Nephron progenitor cell (in vitro differentiated cells): ENCODE measurements at regions not wholly inside any gene's neighbourhood (a gene's known extent, or its start where the extent isn't known, plus 50 kb on each side); places are given as distances from the start of the nearest gene placed in this dataset.
A peak's percentile ranks its signal among the peaks of the same experiment; 100 is the strongest.
"Not testable (repeated sequence)": the region's sequence is repeated elsewhere in the genome, so short reads cannot be mapped to it uniquely, and the experiment has no call there.

Experiments
- DNase-seq: peaks from one replicate; pipeline ENCODE4 v3.0.0; 2021
- H3K27ac Mint-ChIP-seq: 2 replicates; pipeline ENCODE4 v1.8.0; 2021; ENCODE audit warnings: mild to moderate bottlenecking, moderate library complexity, mixed read lengths
- H3K27me3 Mint-ChIP-seq: 2 replicates; pipeline ENCODE4 v1.8.0; 2021; ENCODE audit warnings: mild to moderate bottlenecking, low read depth, mixed read lengths; ENCODE audit not compliant: poor library complexity
- H3K36me3 Mint-ChIP-seq: 2 replicates; pipeline ENCODE4 v1.8.0; 2021; ENCODE audit warnings: low read depth, mixed read lengths
- H3K4me1 Mint-ChIP-seq: 2 replicates; pipeline ENCODE4 v1.8.0; 2021; ENCODE audit warnings: mixed read lengths
- H3K4me3 Mint-ChIP-seq: 2 replicates; pipeline ENCODE4 v1.8.0; 2021; ENCODE audit warnings: mild to moderate bottlenecking, moderate library complexity, mixed read lengths
- H3K9me3 Mint-ChIP-seq: 2 replicates; pipeline ENCODE4 v1.8.0; 2021; ENCODE audit warnings: mild to moderate bottlenecking, moderate library complexity, mixed read lengths
- TF ChIP-seq, protein P1 (sequence below): fragments of 200-600 bp; sonication (generic); IDR thresholded peaks from 2 replicates; pipeline ENCODE4 v1.5.0; 2021; ENCODE audit warnings: antibody characterized with exemption

DNA sequence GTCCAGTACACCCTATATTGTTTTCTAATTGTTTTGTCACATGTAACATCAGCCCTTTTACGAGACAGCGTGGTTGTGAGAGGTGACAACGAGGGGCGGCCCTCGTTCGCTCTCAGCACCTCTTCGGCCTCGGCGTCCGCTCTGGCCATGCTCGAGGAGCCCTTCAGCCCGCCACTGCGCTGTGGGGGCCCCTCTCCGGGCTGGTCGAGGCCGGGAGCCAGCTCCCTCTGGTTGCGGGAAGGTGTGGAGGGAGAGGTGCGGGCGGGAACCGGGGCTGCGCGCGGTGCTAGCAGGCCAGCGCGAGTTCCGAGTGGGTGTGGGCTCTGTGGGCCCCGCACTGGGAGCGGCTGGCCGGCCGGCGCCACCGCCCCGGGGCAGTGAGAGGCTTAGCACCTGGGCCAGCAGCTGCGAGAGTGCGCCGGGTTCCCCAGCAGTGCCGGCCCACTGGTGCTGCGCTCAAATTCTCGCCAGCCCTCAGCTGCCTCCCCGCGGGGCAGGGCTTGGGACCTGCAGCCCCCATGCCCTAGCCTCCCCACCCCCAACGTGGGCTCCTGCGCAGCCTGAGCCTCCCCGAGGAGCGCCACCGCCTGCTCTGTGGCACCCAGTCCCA, 145.0 kb downstream of the PSAT1 start:
- DNase-seq: no peak
- peaks cover 2% of the 10 kb centered on the region for H3K36me3 Mint-ChIP-seq
- H3K9me3 Mint-ChIP-seq: peaks cover 3% of the 10 kb centered on the region
- H3K4me1 Mint-ChIP-seq: peaks cover 59% of the 10 kb centered on the region
- no peak overlapping the region for H3K27ac Mint-ChIP-seq
- peaks cover 3% of the 10 kb centered on the region for H3K27me3 Mint-ChIP-seq
- no peak overlapping the region for H3K4me3 Mint-ChIP-seq
- TF ChIP-seq, protein P1, sequence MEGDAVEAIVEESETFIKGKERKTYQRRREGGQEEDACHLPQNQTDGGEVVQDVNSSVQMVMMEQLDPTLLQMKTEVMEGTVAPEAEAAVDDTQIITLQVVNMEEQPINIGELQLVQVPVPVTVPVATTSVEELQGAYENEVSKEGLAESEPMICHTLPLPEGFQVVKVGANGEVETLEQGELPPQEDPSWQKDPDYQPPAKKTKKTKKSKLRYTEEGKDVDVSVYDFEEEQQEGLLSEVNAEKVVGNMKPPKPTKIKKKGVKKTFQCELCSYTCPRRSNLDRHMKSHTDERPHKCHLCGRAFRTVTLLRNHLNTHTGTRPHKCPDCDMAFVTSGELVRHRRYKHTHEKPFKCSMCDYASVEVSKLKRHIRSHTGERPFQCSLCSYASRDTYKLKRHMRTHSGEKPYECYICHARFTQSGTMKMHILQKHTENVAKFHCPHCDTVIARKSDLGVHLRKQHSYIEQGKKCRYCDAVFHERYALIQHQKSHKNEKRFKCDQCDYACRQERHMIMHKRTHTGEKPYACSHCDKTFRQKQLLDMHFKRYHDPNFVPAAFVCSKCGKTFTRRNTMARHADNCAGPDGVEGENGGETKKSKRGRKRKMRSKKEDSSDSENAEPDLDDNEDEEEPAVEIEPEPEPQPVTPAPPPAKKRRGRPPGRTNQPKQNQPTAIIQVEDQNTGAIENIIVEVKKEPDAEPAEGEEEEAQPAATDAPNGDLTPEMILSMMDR: no peak

GRCh38 chr9:78442577-78442976, 145.7 kb downstream of the PSAT1 start:
- H3K27me3 Mint-ChIP-seq: not testable (repeated sequence)

GRCh38 chr9:78443946-78444345, 147.0 kb downstream of the PSAT1 start:
- peaks cover 5% of the 10 kb centered on the region for H3K36me3 Mint-ChIP-seq
- H3K4me3 Mint-ChIP-seq: no peak overlapping the region
- peaks cover 45% of the 10 kb centered on the region for H3K4me1 Mint-ChIP-seq
- H3K27me3 Mint-ChIP-seq: peaks cover 3% of the 10 kb centered on the region
- peak overlapping the region; percentile 74 for H3K27ac Mint-ChIP-seq
- DNase-seq: no peak
- H3K9me3 Mint-ChIP-seq: peaks cover 6% of the 10 kb centered on the region
- TF ChIP-seq, protein P1: no peak

More at GRCh38 chr9:78442577-78442976, 145.7 kb downstream of the PSAT1 start:
- H3K4me3 Mint-ChIP-seq, H3K9me3 Mint-ChIP-seq, DNase-seq, H3K36me3 Mint-ChIP-seq: not testable (repeated sequence)
- Mint-ChIP-seq H3K27ac (peak overlapping the region; percentile 91), H3K4me1 (peaks cover 53% of the 10 kb centered on the region)

- peaks cover 43% of the 10 kb centered on the region for H3K4me1 Mint-ChIP-seq
- no peak overlapping the region for H3K27ac Mint-ChIP-seq
- TF ChIP-seq, protein P1: no peak
- peaks cover 6% of the 10 kb centered on the region for H3K9me3 Mint-ChIP-seq
- no peak for DNase-seq
- H3K4me3 Mint-ChIP-seq: no peak overlapping the region
- H3K36me3 Mint-ChIP-seq: peaks cover 5% of the 10 kb centered on the region
- H3K27me3 Mint-ChIP-seq: no peaks in the 10 kb centered on the region
Observed at GRCh38 chr9:78448960-78449673, 152.2 kb downstream of the PSAT1 start.

DNA sequence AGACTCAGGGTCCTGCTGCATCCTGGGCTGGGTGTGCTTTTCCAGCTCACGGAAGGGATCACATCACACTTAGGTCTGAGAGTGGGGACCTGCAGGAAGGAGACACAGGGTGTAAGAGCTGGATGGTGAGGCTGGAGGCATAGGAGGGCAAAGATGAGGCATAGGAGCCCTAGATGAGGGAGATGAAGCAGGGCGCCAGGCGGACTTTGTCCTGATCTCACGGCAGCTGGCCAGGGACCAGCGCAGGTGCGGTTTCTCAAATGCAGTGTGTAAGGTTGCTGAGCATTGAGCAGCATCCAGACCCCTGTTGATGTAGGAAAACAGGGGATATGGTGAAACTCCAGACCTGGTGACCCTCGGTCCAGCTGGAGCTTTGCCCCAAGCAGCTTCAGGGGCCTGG, 156.5 kb downstream of the PSAT1 start:
- no peaks in the 10 kb centered on the region for H3K27me3 Mint-ChIP-seq
- H3K4me3 Mint-ChIP-seq: no peak overlapping the region

GRCh38 chr9:78462611-78463010, 165.7 kb downstream of the PSAT1 start:
- H3K27me3 Mint-ChIP-seq: peaks cover 4% of the 10 kb centered on the region
- H3K36me3 Mint-ChIP-seq: peaks cover 36% of the 10 kb centered on the region
- TF ChIP-seq, protein P1: no peak
- H3K4me3 Mint-ChIP-seq: no peak overlapping the region
- peaks cover 57% of the 10 kb centered on the region for H3K9me3 Mint-ChIP-seq
- H3K4me1 Mint-ChIP-seq: no peaks in the 10 kb centered on the region
- DNase-seq: no peak
- no peak overlapping the region for H3K27ac Mint-ChIP-seq

More for the DNA sequence above, 156.5 kb downstream of the PSAT1 start:
- Mint-ChIP-seq H3K36me3 (peaks cover 10% of the 10 kb centered on the region), H3K27ac (peak overlapping the region; percentile 10), H3K9me3 (peaks cover 14% of the 10 kb centered on the region), H3K4me1 (peaks cover 37% of the 10 kb centered on the region)
- TF ChIP-seq, protein P1: no peak
- DNase-seq: no peak
